ENCODE measurements at regions not wholly inside any gene's neighbourhood (a gene's known extent, or its start where the extent isn't known, plus 50 kb on each side); places are given as distances from the start of the nearest gene placed in this dataset.

DNA sequence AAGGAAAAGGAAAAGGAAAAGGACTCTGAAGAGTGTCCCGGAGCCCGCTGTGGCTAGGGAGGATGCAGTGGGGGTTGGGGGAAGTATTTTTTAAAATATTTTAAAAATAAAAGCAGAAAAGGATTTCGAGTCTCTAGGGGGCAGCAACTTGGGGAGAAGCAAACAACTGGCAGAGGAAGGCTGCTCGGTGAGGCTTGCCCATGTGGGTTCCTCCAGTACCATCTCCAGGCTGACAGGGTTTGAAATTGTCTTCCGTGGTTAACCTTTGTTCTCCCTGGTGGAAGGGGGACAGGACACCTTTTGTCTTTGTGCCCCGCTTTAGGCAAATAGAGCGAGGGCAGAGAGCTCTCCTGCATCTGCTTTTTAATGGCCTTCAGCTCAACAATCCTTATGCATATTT, 60.4 kb upstream of the SNX9 start:
- no peak overlapping the region for H3K23ac ChIP-seq (ENCODE audit: insufficient read length)
- H4K8ac ChIP-seq (ENCODE audit: extremely low read depth, insufficient read depth, low read length): no peak overlapping the region; the same call in 1 of the 2 replicates
- no peaks in the 10 kb centered on the region for H3K36me3 ChIP-seq (ENCODE audit: control insufficient read depth in 2 of 4, insufficient read depth in 4 of 4, low read length in 3 of 4)
- H3K4me2 ChIP-seq (ENCODE audit: insufficient read depth in 1 of 2, low read depth in 2 of 2, low read length in 2 of 2): peak overlapping the region in 1 of 2 experiments; percentile 29; a peak in 2 of 4 replicates
- no peaks in the 10 kb centered on the region for H3K23me2 ChIP-seq (ENCODE audit: low read depth, low read length)
- H3K9ac ChIP-seq (replicated peaks in 1 of 4; ENCODE audit: extremely low read depth in 1 of 4, low read depth in 3 of 4, low read length in 3 of 4): no peak overlapping the region
- no peaks in the 10 kb centered on the region for H3K9me3 ChIP-seq (ENCODE audit: insufficient read depth in 2 of 2, low read depth in 1 of 2, low read length in 1 of 2)
- WGBS, 2 experiments (ENCODE audit: extremely low coverage in 1 of 2, insufficient coverage in 1 of 2, insufficient read length in 1 of 2, insufficient replicate concordance in 2 of 2, low coverage in 1 of 2, low lambda C conversion rate in 2 of 2, missing lambda C conversion rate in 1 of 2): 60% methylated on average over 7 of the region's 7 CpGs; no CpG with 5 or more reads in 1 of the 2 experiments
- ChIA-PET CTCF (ENCODE audit: partially characterized antibody) (interaction anchor here (0.6 to 4.2 kb wide), 18 partner anchors 9 to 310 kb away, joined by 3 to 18 read pairs (median 4); no protein-coding TSS in a partner anchor), POLR2A (ENCODE audit: partially characterized antibody) (interaction anchor here (1.0 kb wide), 1 partner anchor 777 kb away, joined by 4 read pairs; no protein-coding TSS in a partner anchor)
- no peak overlapping the region for H2BK120ac ChIP-seq (replicated peaks; ENCODE audit: low read depth, low read length)
- no peak for FAIRE-seq
- no peak overlapping the region for H4K5ac ChIP-seq (ENCODE audit: insufficient read length, low read depth, low read length)
- DNase-seq (ENCODE audit: low read depth in 1 of 2, low spot score in 2 of 2): no peak
- no peaks in the 10 kb centered on the region for H3K79me2 ChIP-seq (ENCODE audit: control insufficient read depth in 1 of 2, insufficient read depth in 2 of 2, low read length in 2 of 2)
- no peak overlapping the region for H3K56ac ChIP-seq (replicated peaks; ENCODE audit: insufficient read length, low read depth, low read length)
- peak overlapping the region; percentile 72; the same call in 1 of the 2 replicates for H3K18ac ChIP-seq (ENCODE audit: extremely low read depth, low read length)
- H2AFZ ChIP-seq (ENCODE audit: low read length): no peak overlapping the region
- no peak overlapping the region for H4K91ac ChIP-seq (replicated peaks; ENCODE audit: insufficient read length, low read length)
- H3K4me3 ChIP-seq (ENCODE audit: extremely low read depth in 1 of 4, insufficient read depth in 2 of 4, low read depth in 3 of 4, low read length in 4 of 4): no peak overlapping the region
- no peaks in the 10 kb centered on the region for H3K79me1 ChIP-seq (ENCODE audit: low read depth, low read length)
- no peak overlapping the region for H3K14ac ChIP-seq (ENCODE audit: insufficient read length)
- H2BK5ac ChIP-seq (ENCODE audit: low read depth, low read length): peak overlapping the region; percentile 94; the same call in 1 of the 2 replicates
- no peaks in the 10 kb centered on the region for H4K20me1 ChIP-seq (replicated peaks in 1 of 2; ENCODE audit: control insufficient read depth in 1 of 2, insufficient read depth in 2 of 2, low read length in 2 of 2)
- no peak overlapping the region for H3K27ac ChIP-seq (ENCODE audit: low read depth, low read length)
- H3K4me1 ChIP-seq (replicated peaks in 1 of 4; ENCODE audit: control insufficient read depth in 3 of 4, insufficient read depth in 4 of 4, low read length in 3 of 4): peaks cover 11 to 15% (median 13%) of the 10 kb centered on the region in 4 experiments; a peak in 6 of 7 replicates
- H3K4ac ChIP-seq (replicated peaks; ENCODE audit: insufficient read length, low read depth, low read length): peak overlapping the region; percentile 17
- H2BK12ac ChIP-seq (ENCODE audit: low read depth, low read length): peak overlapping the region; percentile 78; the same call in 1 of the 2 replicates
- peak overlapping the region; percentile 97; the same call in 1 of the 2 replicates for H2BK20ac ChIP-seq (ENCODE audit: low read length)
- TF ChIP-seq TCF12 (IDR thresholded peaks at IDR 0.05; ENCODE audit: low read depth, low read length) (no peak), SIX5 (IDR thresholded peaks at IDR 0.05; ENCODE audit: low read depth, low read length) (no peak), CBX8 (IDR thresholded peaks at IDR 0.05; ENCODE audit: borderline replicate concordance, low read depth, low read length) (no peak), RAD21 (IDR thresholded peaks at IDR 0.05 in 1 of 2, conservative IDR thresholded peaks at IDR 0.05 in 1 of 2; ENCODE audit: low read depth in 2 of 2, low read length in 2 of 2) (peak in 1 of 2 experiments; percentile 26; a peak in 2 of 4 replicates)
- TF ChIP-seq, protein P1, sequence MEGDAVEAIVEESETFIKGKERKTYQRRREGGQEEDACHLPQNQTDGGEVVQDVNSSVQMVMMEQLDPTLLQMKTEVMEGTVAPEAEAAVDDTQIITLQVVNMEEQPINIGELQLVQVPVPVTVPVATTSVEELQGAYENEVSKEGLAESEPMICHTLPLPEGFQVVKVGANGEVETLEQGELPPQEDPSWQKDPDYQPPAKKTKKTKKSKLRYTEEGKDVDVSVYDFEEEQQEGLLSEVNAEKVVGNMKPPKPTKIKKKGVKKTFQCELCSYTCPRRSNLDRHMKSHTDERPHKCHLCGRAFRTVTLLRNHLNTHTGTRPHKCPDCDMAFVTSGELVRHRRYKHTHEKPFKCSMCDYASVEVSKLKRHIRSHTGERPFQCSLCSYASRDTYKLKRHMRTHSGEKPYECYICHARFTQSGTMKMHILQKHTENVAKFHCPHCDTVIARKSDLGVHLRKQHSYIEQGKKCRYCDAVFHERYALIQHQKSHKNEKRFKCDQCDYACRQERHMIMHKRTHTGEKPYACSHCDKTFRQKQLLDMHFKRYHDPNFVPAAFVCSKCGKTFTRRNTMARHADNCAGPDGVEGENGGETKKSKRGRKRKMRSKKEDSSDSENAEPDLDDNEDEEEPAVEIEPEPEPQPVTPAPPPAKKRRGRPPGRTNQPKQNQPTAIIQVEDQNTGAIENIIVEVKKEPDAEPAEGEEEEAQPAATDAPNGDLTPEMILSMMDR (IDR thresholded peaks at IDR 0.05; ENCODE audit: control extremely low read depth in 1 of 3, insufficient read depth in 1 of 3, low read depth in 1 of 3, low read length in 3 of 3): peak in 1 of 3 experiments; percentile 22; a peak in 2 of 4 replicates
- peak overlapping the region; percentile 78; the same call in 1 of the 2 replicates for H2AK5ac ChIP-seq (ENCODE audit: low read depth, low read length)
- no peak overlapping the region for H2BK15ac ChIP-seq (ENCODE audit: low read length)
- no peaks in the 10 kb centered on the region for H3K27me3 ChIP-seq (replicated peaks in 1 of 4; ENCODE audit: control insufficient read depth in 3 of 4, extremely low read depth in 1 of 4, insufficient read depth in 3 of 4, low read length in 3 of 4)
